ENCODE measurements at regions not wholly inside any gene's neighbourhood (a gene's known extent, or its start where the extent isn't known, plus 50 kb on each side); places are given as distances from the start of the nearest gene placed in this dataset.

- no peak for TF ChIP-seq EP300 (IDR thresholded peaks at IDR 0.05; ENCODE audit: low read depth)
- TF ChIP-seq CTCF (IDR thresholded peaks at IDR 0.05), result no peak
- TF ChIP-seq POLR2A (IDR thresholded peaks at IDR 0.05), result no peak
These were observed 727.6 kb upstream of the ID2 start for GRCh38 chr2:7954234-7954633.
